A204.1 (cell line): ENCODE measurements at regions not wholly inside any gene's neighbourhood (a gene's known extent, or its start where the extent isn't known, plus 50 kb on each side); places are given as distances from the start of the nearest gene placed in this dataset.

ENCODE experiments used
- FAIRE-seq: peaks from 2 replicates; lab custom pipeline; 2012; peaks lifted over from hg19 to GRCh38; lab: Jason Lieb, UNC

GRCh38 chr18:75898651-75899050 lies 471.1 kb upstream of the SMIM21 start:
- no peak for FAIRE-seq

- FAIRE-seq, result no peak
These were observed 469.9 kb upstream of the SMIM21 start for GRCh38 chr18:75897386-75897785.

- FAIRE-seq, result no peak
These were observed 469.4 kb upstream of the SMIM21 start for GRCh38 chr18:75896865-75897264.

- no peak for FAIRE-seq
These were observed 467.6 kb upstream of the SMIM21 start for GRCh38 chr18:75895135-75895534.

GRCh38 chr18:75884728-75885127 lies 457.2 kb upstream of the SMIM21 start:
- no peak for FAIRE-seq

- no peak for FAIRE-seq
These were observed 453.5 kb upstream of the SMIM21 start for GRCh38 chr18:75880925-75881504.

GRCh38 chr18:75880266-75880665 lies 452.8 kb upstream of the SMIM21 start:
- no peak for FAIRE-seq

GRCh38 chr18:75879196-75879595 lies 451.7 kb upstream of the SMIM21 start:
- FAIRE-seq, result no peak

- no peak for FAIRE-seq
These were observed 448.1 kb upstream of the SMIM21 start for GRCh38 chr18:75875559-75875958.

GRCh38 chr18:75874401-75875089 lies 447.0 kb upstream of the SMIM21 start:
- no peak for FAIRE-seq

- FAIRE-seq, result no peak
These were observed 444.1 kb upstream of the SMIM21 start for GRCh38 chr18:75871596-75871995.

- no peak for FAIRE-seq
These were observed 441.7 kb upstream of the SMIM21 start for GRCh38 chr18:75869162-75869561.

- no peak for FAIRE-seq
These were observed 440.5 kb upstream of the SMIM21 start for GRCh38 chr18:75868031-75868430.

GRCh38 chr18:75865639-75866038 lies 438.1 kb upstream of the SMIM21 start:
- FAIRE-seq, result no peak

- no peak for FAIRE-seq
These were observed 437.3 kb upstream of the SMIM21 start for GRCh38 chr18:75864816-75865215.

- FAIRE-seq, result no peak
These were observed 436.2 kb upstream of the SMIM21 start for GRCh38 chr18:75863696-75864095.

GRCh38 chr18:75862458-75862857 lies 435.0 kb upstream of the SMIM21 start:
- no peak for FAIRE-seq

- FAIRE-seq, result no peak
These were observed 432.7 kb upstream of the SMIM21 start for GRCh38 chr18:75860166-75860565.

- no peak for FAIRE-seq
These were observed 432.0 kb upstream of the SMIM21 start for GRCh38 chr18:75859533-75859932.

GRCh38 chr18:75858754-75859153 lies 431.3 kb upstream of the SMIM21 start:
- no peak for FAIRE-seq

- no peak for FAIRE-seq
These were observed 430.1 kb upstream of the SMIM21 start for GRCh38 chr18:75857558-75857957.

GRCh38 chr18:75854808-75855207 lies 427.3 kb upstream of the SMIM21 start:
- no peak for FAIRE-seq

GRCh38 chr18:75854174-75854573 lies 426.7 kb upstream of the SMIM21 start:
- FAIRE-seq, result no peak

GRCh38 chr18:75846321-75846720 lies 418.8 kb upstream of the SMIM21 start:
- FAIRE-seq, result no peak
